Stimulated activated effector memory CD8-positive, alpha-beta T cell treated with anti-CD3 and anti-CD28 coated beads, Interleukin-12 subunit alpha, Interleukin-12 subunit beta, amount 100 ng/mL, for 72 hours (primary cell): ENCODE measurements at regions not wholly inside any gene's neighbourhood (a gene's known extent, or its start where the extent isn't known, plus 50 kb on each side); places are given as distances from the start of the nearest gene placed in this dataset.

Experiments used
- ATAC-seq: fragments of 150-1000 bp; cut with Tn5 transposase; 2 replicates; pipeline ENCODE4 v1.10.0; 2021
- DNase-seq, 2 donors: peaks; one replicate each; pipeline ENCODE4 v3.0.0; 2021 to 2022; ENCODE audit warnings: low spot score in 2 of 2
- H3K27ac Mint-ChIP-seq: one replicate; pipeline ENCODE4 v1.8.0; 2022; ENCODE audit warnings: mild to moderate bottlenecking, mixed read lengths
- H3K36me3 Mint-ChIP-seq: one replicate; pipeline ENCODE4 v1.8.0; 2022; ENCODE audit warnings: mild to moderate bottlenecking, mixed read lengths
- H3K4me1 Mint-ChIP-seq: one replicate; pipeline ENCODE4 v1.8.0; 2022; ENCODE audit warnings: mixed read lengths
- H3K4me3 Mint-ChIP-seq: one replicate; pipeline ENCODE4 v1.8.0; 2022; ENCODE audit warnings: mild to moderate bottlenecking, mixed read lengths
- H3K9me3 Mint-ChIP-seq: one replicate; pipeline ENCODE4 v1.8.0; 2022; ENCODE audit warnings: mixed read lengths

DNA sequence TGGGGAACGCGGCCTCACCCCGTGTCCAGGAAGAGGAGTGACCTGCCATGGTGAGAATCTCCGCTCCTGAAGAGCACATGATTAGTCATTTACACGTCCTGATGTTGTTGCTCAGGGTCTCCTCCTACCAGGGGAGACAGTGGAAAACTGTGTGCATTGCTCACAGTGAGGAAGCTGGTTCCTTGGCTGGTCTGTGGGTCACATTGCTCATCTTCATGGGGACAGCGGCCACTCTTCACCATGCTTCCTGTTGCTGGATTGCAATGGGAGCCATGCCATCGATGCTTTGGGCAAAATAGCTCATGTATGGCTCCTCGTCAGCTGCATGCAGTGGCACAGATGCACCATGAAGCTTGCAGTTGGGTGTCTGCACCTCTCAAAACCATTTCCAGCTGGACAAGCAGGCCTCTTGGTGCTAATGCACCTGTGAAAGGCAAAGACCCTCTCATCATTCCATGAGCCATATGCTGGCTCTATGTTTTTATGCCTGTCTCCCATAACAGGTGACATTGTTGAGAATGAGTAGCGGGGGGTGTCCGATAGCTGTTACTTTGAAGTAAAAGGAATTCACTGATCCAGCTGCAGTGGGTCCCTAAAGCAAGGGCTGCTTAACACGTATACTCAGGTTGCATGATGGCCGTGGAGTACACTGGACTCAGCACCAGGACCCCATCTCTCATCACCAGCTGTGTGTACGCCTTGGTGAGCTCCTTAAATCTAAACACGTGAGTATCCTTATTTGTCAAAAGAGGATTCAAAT is 135.0 kb upstream of the ALKAL2 start:
- no peak for ATAC-seq
- no peak overlapping the region for H3K4me3 Mint-ChIP-seq
- no peak for DNase-seq
- no peaks in the 10 kb centered on the region for H3K9me3 Mint-ChIP-seq
- H3K27ac Mint-ChIP-seq, result no peak overlapping the region
- no peaks in the 10 kb centered on the region for H3K36me3 Mint-ChIP-seq
- H3K4me1 Mint-ChIP-seq, result no peaks in the 10 kb centered on the region

DNA sequence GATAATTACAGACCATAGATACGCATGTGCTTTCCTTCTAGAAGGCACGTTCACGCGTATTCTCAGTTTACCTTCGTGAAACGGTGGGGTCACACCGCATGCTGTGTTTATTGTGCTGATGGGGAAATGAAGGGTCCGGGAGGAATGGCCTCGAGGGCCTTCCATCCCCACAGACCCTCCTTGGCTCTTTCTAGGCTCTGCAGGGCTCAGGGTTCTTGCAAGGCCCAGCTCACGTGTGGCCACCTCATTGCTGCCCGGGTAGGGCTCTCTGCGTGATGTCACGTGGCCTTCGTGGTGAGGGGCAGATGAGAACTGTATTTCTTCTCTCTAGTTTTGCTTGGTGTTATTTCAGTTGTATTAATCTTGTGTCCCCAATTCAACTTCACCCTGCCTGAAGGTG is 133.5 kb upstream of the ALKAL2 start:
- Mint-ChIP-seq H3K9me3 (no peaks in the 10 kb centered on the region), H3K4me3 (no peak overlapping the region), H3K27ac (no peak overlapping the region), H3K36me3 (no peaks in the 10 kb centered on the region), H3K4me1 (no peaks in the 10 kb centered on the region)
- DNase-seq, result no peak
- no peak for ATAC-seq

DNA sequence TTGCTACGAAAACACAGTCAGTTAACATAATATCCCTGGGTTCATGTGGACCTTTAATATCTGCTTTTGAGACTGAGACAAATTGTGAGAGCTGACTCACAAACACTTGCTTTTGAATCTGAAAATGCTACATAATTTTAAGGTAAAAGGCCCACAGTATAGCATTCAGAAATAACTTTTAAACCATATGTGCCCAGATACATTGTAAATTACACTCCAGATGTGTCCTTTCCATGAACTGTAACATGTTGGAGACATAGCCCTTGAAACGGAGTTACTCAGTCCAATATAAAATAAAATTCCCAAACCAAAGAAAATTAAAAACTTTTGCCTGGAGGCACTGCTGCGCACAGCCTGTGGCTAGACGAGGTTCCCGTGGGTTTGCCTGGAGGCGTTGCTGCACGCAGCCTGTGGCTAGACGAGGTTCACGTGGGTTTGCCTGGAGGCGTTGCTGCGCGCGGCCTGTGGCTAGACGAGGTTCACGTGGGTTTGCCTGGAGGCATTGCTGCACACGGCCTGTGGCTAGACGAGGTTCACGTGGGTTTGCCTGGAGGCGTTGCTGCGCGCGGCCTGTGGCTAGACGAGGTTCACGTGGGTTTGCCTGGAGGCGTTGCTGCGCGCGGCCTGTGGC is 131.9 kb upstream of the ALKAL2 start:
- no peaks in the 10 kb centered on the region for H3K4me1 Mint-ChIP-seq
- ATAC-seq (no peak), DNase-seq (no peak)
- no peaks in the 10 kb centered on the region for H3K36me3 Mint-ChIP-seq
- H3K27ac Mint-ChIP-seq, result no peak overlapping the region
- H3K9me3 Mint-ChIP-seq, result no peaks in the 10 kb centered on the region
- H3K4me3 Mint-ChIP-seq, result no peak overlapping the region

DNA sequence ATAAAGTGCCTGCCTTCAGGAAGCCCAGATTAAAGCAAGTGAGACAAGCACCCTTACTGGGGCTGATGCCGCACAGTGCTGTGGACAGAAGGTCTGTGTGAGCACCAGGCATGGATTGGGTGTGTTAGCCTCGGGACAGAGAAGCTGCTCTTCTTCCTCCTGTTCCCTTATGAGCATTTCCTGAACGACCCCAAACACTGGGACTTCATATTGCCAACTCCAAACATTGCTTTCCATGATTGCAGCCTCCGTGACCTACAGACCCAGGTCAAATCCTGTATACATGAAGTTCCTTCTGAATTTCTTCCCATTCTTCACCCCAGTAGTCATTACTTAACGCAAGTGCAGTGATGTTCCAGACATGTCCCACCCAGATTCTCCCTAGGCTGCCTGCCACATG is 129.8 kb upstream of the ALKAL2 start:
- Mint-ChIP-seq H3K4me3 (no peak overlapping the region), H3K36me3 (no peaks in the 10 kb centered on the region), H3K4me1 (no peaks in the 10 kb centered on the region), H3K9me3 (no peaks in the 10 kb centered on the region), H3K27ac (no peak overlapping the region)
- ATAC-seq, result no peak
- DNase-seq, result no peak

DNA sequence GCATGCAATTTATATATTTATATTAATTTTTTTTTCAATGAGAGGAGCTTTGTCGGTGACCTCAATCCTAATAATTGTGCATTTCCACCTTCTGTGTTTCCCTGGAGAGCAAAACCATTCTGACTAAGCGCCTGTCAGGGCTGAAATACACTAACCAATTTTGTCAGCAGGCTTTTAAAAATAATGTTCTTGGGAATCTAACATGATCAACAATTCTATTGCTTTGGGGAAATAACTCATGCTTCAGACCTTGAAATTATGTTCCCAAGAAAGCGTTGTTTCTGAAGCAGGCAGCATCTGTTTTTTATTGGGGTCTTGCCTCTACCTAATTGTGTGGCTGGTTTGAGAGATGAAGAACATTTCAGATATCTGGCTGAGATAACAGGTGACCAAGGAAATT is 129.1 kb upstream of the ALKAL2 start:
- no peaks in the 10 kb centered on the region for H3K4me1 Mint-ChIP-seq
- H3K27ac Mint-ChIP-seq, result no peak overlapping the region
- no peaks in the 10 kb centered on the region for H3K36me3 Mint-ChIP-seq
- no peaks in the 10 kb centered on the region for H3K9me3 Mint-ChIP-seq
- H3K4me3 Mint-ChIP-seq, result no peak overlapping the region
- ATAC-seq (no peak), DNase-seq (no peak)

DNA sequence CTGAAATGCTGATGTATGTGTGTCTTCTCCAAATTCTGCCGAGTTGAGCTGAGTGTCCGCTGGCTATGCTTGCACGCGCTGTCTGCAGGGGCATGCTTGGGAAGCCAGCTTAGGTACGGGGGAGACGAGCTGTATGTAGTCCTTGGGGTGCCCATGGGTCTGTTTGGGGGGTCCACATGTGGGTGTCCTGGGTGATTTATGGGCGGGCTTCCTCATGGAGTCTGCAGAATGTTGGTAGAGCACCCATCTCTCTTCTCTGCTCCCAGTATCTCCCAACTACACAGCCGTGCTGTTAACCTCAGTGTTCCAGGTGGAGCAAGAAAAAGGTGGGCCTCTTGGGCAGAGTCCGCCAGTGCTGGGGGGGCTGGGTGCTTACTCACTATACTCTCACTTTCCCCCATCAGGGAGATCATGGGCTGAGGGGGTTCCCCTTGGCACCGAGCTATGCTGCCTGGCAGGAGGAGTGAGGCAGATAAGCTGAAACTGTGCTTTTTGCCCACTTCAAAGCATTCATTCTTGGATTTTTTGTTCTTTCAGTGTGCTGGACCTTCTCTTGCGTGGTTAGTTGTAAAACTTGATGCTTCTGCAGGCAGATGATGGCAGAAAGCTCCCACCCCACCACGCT is 128.2 kb upstream of the ALKAL2 start:
- Mint-ChIP-seq H3K9me3 (no peaks in the 10 kb centered on the region), H3K4me3 (no peak overlapping the region), H3K4me1 (no peaks in the 10 kb centered on the region), H3K27ac (no peak overlapping the region), H3K36me3 (no peaks in the 10 kb centered on the region)
- ATAC-seq, result no peak
- DNase-seq, result no peak

DNA sequence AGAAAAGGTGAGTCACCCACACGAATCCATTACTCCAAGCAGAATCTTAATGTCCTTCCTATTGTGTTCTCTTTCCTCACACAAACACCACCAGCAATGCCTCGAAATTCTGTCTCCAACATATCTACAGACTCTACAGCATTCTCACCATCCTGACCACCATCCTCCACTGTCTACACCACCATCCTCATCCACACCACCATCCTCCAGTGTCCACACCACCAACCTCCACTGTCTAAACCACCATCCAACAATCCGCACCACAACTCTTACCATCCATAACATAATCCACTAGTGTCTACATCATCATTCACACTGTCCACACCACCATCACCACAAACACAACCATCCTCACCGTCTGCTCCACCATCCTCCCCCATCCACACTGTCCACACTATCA is 121.6 kb upstream of the ALKAL2 start:
- peaks cover 9% of the 10 kb centered on the region for H3K9me3 Mint-ChIP-seq
- no peaks in the 10 kb centered on the region for H3K4me1 Mint-ChIP-seq
- H3K36me3 Mint-ChIP-seq, result no peaks in the 10 kb centered on the region
- ATAC-seq (peak; percentile 36), DNase-seq (no peak)
- no peak overlapping the region for H3K27ac Mint-ChIP-seq
- no peak overlapping the region for H3K4me3 Mint-ChIP-seq

DNA sequence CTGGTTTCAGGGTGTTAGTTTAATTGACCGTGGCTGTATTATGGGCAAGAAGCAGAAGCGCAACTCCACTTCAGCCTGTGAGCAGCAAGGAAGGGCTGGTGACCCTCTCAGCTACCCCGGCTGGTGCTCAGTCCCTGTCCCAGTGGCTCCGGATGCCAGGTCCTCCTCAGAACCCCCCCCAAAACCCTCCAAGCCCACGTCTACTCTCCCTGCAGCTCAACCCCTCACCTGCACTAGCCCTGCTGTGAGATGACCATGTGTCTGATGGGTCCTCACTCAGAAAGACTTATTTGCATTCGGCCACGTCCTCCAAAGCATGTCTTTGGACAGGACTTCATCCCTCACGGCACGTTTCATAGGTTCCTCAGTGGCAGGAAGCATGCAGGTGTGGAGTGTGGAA is 119.7 kb upstream of the ALKAL2 start:
- peaks cover 12% of the 10 kb centered on the region for H3K9me3 Mint-ChIP-seq
- H3K4me1 Mint-ChIP-seq, result peaks cover 5% of the 10 kb centered on the region
- H3K27ac Mint-ChIP-seq, result no peak overlapping the region
- DNase-seq (no peak), ATAC-seq (no peak)
- H3K36me3 Mint-ChIP-seq, result no peaks in the 10 kb centered on the region
- H3K4me3 Mint-ChIP-seq, result no peak overlapping the region

DNA sequence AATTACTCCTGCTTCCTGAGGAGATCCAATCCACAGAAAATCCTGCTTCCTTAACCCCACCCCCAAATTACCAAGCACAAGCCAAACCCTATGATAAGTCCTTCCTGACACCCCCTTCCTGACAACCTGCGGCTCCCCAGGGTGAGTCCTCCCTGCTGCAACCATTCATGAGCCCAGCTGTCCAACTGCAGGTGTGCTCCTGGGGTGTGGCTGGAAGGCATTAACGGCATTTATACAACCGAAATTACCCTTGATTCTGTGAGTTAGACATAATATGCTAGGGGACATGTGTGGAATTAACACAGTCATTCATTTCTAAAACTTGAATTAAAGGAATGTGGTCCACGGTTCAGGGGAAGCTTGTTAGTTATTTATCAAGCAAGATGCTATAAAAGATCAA is 119.0 kb upstream of the ALKAL2 start:
- Mint-ChIP-seq H3K27ac (no peak overlapping the region), H3K4me3 (no peak overlapping the region), H3K36me3 (no peaks in the 10 kb centered on the region), H3K9me3 (peaks cover 12% of the 10 kb centered on the region), H3K4me1 (peaks cover 5% of the 10 kb centered on the region)
- no peak for ATAC-seq
- no peak for DNase-seq

DNA sequence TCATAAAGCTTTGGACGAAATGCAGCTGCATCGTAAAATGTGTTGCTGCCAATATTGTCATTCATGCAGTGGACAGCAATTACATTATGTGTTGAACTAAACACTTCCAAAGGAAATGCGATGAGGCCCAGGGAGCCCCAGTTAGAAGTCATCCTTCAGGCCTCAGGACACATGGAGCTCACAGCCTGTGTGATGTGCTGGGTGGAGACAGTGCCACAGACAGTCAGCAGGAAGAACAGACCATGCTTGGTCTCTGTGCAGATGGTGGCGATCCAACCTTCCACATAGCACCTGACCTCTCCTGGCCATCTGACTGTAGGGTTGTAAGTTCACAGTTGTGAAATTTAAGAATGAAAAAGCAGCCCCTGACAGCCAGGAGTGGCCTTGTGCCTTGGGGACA is 118.3 kb upstream of the ALKAL2 start:
- DNase-seq, result no peak

DNA sequence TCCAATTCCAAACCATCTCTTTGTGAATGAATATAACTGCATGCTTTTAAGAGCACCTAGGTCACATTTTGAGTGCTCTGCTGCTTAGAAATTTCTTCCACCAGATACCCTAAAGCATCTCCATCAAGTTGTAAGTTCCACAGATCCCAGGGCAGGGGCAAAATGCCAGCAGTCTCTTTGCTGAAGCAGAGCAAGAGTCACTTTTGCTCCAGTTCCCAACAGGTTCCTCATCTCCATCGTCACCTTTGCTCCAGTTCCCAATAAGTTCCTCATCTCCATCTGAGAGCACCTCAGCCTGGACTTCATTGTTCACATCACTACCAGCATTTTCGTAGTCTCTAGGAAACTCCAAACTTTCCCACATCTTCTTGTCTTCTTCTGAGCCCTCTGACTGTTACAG is 116.7 kb upstream of the ALKAL2 start:
- H3K4me1 Mint-ChIP-seq, result peaks cover 5% of the 10 kb centered on the region
- peaks cover 8% of the 10 kb centered on the region for H3K9me3 Mint-ChIP-seq
- no peak overlapping the region for H3K27ac Mint-ChIP-seq
- no peak for DNase-seq
- H3K4me3 Mint-ChIP-seq, result no peak overlapping the region
- ATAC-seq, result no peak
- no peaks in the 10 kb centered on the region for H3K36me3 Mint-ChIP-seq

More for the DNA sequence above, 118.3 kb upstream of the ALKAL2 start:
- Mint-ChIP-seq H3K9me3 (peaks cover 12% of the 10 kb centered on the region), H3K4me1 (peaks cover 5% of the 10 kb centered on the region), H3K27ac (no peak overlapping the region), H3K4me3 (no peak overlapping the region), H3K36me3 (no peaks in the 10 kb centered on the region)
- no peak for ATAC-seq

DNA sequence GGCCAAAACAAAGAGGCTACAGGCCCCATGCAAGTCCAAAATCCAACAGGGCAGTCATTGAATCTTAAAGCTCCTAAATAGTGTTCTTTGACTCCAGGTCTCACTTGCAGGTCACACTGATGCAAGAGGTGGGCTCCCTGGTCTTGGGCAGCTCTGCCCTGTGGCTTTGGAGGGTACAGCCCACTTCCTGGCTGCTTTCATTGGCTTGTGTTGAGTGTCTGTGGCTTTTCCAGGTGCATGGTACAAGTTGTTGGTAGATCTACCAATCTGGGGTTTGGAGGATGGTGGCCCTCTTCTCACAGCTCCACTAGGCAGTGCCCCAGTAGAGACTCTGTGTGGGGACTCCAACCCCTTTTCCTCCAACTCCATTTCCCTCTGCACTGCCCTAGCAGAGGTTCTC is 115.8 kb upstream of the ALKAL2 start:
- no peaks in the 10 kb centered on the region for H3K36me3 Mint-ChIP-seq
- peaks cover 5% of the 10 kb centered on the region for H3K4me1 Mint-ChIP-seq
- no peak overlapping the region for H3K27ac Mint-ChIP-seq
- ATAC-seq (no peak), DNase-seq (no peak)
- H3K9me3 Mint-ChIP-seq, result peaks cover 8% of the 10 kb centered on the region
- no peak overlapping the region for H3K4me3 Mint-ChIP-seq

DNA sequence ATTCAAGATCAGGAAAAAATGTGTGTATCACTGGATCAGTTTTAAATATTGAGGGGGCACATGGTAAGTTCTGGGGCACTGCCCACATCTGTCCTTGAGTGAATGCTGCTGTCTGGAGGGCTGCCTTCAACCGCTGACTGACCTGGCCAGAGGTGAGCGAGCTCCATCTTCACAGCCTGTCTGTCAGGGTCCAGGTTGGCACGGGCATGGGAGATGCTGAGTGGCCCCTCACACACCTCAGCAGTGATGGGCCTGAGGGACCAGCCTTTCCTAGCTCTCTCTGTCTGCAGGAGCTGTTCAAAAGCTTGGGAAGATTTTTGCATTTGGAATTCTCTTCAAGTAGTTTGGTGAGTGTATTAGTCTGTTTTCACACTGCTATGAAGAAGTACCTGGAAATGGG is 114.8 kb upstream of the ALKAL2 start:
- no peaks in the 10 kb centered on the region for H3K36me3 Mint-ChIP-seq
- peaks cover 5% of the 10 kb centered on the region for H3K4me1 Mint-ChIP-seq
- H3K27ac Mint-ChIP-seq, result no peak overlapping the region
- no peak for ATAC-seq
- H3K9me3 Mint-ChIP-seq, result peaks cover 8% of the 10 kb centered on the region
- DNase-seq, result no peak
- H3K4me3 Mint-ChIP-seq, result no peak overlapping the region

DNA sequence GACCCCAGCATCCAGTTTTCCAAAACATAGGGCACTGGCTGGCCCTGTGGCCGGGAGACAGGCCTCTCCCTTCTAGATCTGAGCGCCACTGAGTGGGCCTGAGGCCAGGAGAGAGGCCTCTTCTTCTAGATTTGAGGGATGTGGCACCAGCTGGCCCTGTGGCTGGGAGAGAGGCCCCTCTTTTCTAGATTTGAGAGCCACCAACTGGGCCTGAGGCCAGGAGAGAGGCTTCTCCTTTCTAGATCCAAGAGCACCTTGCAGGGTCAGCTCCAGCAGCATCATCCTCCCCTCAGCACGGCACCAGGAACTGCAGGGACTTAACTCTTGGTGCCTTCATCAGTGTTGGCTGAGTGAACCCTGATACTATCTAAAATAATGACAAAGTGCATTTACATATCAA is 114.3 kb upstream of the ALKAL2 start:
- Mint-ChIP-seq H3K4me1 (peaks cover 5% of the 10 kb centered on the region), H3K36me3 (no peaks in the 10 kb centered on the region), H3K4me3 (no peak overlapping the region), H3K27ac (no peak overlapping the region), H3K9me3 (peaks cover 8% of the 10 kb centered on the region)
- no peak for DNase-seq
- no peak for ATAC-seq

DNA sequence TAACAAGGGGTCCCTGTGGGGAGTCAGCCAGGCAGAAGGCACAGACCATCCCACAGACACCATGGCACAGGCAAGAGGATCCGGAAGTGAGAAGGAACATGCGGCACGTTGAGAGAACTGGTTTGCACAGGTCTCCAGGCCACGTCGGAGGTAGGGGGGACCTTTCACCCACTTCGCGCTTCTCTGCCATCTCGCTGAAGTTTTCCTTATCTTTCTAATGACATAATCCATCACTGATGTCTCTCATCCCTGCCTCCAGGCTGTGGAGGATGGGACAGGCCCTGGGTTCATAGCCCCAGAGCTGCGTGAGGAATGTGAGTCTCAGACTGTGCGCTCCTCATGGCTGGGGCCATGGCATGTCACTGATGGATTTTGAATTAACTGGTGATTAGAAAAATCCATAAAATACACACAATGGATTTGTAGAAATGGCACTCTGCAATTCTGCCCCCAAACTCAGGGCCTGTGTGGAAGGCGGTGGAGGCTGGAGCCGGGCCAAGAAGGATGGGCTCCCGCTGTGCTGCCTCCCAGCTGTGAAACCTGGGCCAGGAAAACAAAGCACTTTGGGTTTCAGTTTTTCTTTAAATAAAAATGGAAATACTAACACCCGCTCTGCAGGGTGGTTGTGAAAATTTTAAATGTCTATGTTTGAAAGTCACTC is 113.3 kb upstream of the ALKAL2 start:
- ATAC-seq (no peak), DNase-seq (no peak)
- peaks cover 8% of the 10 kb centered on the region for H3K9me3 Mint-ChIP-seq
- H3K36me3 Mint-ChIP-seq, result no peaks in the 10 kb centered on the region
- no peak overlapping the region for H3K27ac Mint-ChIP-seq
- peaks cover 5% of the 10 kb centered on the region for H3K4me1 Mint-ChIP-seq
- no peak overlapping the region for H3K4me3 Mint-ChIP-seq

DNA sequence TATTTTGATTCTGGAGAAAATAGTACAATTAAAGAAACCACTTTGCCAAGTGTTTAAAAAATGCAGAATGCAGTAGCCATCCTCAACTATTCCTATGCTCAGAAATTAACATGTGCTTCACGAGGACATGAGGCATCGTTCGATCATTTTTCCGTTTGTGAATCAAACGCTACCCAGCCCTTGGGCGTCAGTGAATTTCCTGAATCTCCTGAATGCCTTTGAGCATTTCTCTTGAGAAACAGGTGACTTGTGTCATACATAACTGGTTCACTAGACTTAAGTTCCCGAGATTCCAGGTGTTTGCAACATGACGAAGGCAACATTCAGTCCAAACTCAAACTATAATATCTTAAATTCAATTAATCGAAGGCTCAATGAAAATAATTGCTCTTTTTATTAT is 110.0 kb upstream of the ALKAL2 start:
- Mint-ChIP-seq H3K4me3 (no peak overlapping the region), H3K36me3 (no peaks in the 10 kb centered on the region)

More for the DNA sequence above, 110.0 kb upstream of the ALKAL2 start:
- no peak for DNase-seq
- peaks cover 15% of the 10 kb centered on the region for H3K4me1 Mint-ChIP-seq
- ATAC-seq, result no peak
- no peak overlapping the region for H3K27ac Mint-ChIP-seq
- H3K9me3 Mint-ChIP-seq, result no peaks in the 10 kb centered on the region
